GM12878 (cell line): ENCODE measurements at regions not wholly inside any gene's neighbourhood (a gene's known extent, or its start where the extent isn't known, plus 50 kb on each side); places are given as distances from the start of the nearest gene placed in this dataset.

Source experiments
- ATAC-seq: fragments of 200-7000 bp; cut with Tn5 transposase; 3 replicates; pipeline ENCODE4 v1.9.1; 2020; ENCODE audit warnings: mild to moderate bottlenecking, moderate library complexity
- BruUV-seq: library from RNA; stranded (reverse); fragments of 400-500 nt; replicated peaks from 2 replicates; lab custom pipeline; 2021; lab: Mats Ljungman, UMichigan
- CTCF ChIA-PET: fragments of 300-600 bp; sonication (Branson Sonifier 250); formaldehyde crosslinking; extraction: SDS; loops from one replicate; lab custom pipeline; 2021; ENCODE audit warnings: inconsistent platforms; lab: Yijun Ruan, JAX
- POLR2A ChIA-PET: fragments of 350-600 bp; formaldehyde crosslinking; extraction: SDS; loops from one replicate; lab custom pipeline; 2021; ENCODE audit warnings: inconsistent platforms; lab: Charles Lee
- RAD21 ChIA-PET: fragments of 300-600 bp; sonication (Branson Sonifier 250); formaldehyde crosslinking; loops from one replicate; lab custom pipeline; 2023; ENCODE audit warnings: antibody characterized with exemption; ENCODE audit not compliant: unreplicated experiment; lab: Charles Lee
- SMC1A ChIA-PET: fragments of 300-600 bp; sonication (Branson Sonifier 250); formaldehyde crosslinking; loops from one replicate; lab custom pipeline; 2023; ENCODE audit not compliant: unreplicated experiment, uncharacterized antibody; lab: Charles Lee
- DNase-seq: peaks from one replicate; pipeline ENCODE4 v3.0.0-alpha.2; 2011; ENCODE audit warnings: low read depth, low spot score
- FAIRE-seq: peaks from 3 replicates; lab custom pipeline; 2011; peaks lifted over from hg19 to GRCh38; lab: Jason Lieb, UNC
- H2AFZ ChIP-seq: 2 replicates; pipeline ENCODE4 v1.6.0; 2011; ENCODE audit warnings: low read depth, low read length, control low read depth; ENCODE audit not compliant: control insufficient read depth
- H3K27ac ChIP-seq: 2 replicates; pipeline ENCODE4 v1.5.1; 2011; ENCODE audit warnings: control low read depth; ENCODE audit not compliant: control insufficient read depth, insufficient read depth
- H3K27me3 ChIP-seq, 2 experiments: replicated peaks in 1 of 2; 2 replicates each; pipeline versions ENCODE4 v1.6.0 to v1.6.1; 2011; ENCODE audit warnings: low read length in 1 of 2; ENCODE audit not compliant: control insufficient read depth in 2 of 2, insufficient read depth in 2 of 2
- H3K36me3 ChIP-seq, 2 experiments: 2 replicates each; pipeline ENCODE4 v1.5.1; 2011; ENCODE audit warnings: low read length in 1 of 2; ENCODE audit not compliant: control insufficient read depth in 2 of 2, insufficient read depth in 2 of 2
- H3K4me1 ChIP-seq: 2 replicates; pipeline ENCODE4 v1.6.1; 2011; ENCODE audit warnings: mild to moderate bottlenecking, low read length, moderate library complexity, mixed read lengths; ENCODE audit not compliant: control insufficient read depth, insufficient read depth
- H3K4me2 ChIP-seq: 2 replicates; pipeline ENCODE4 v1.6.0; 2011; ENCODE audit warnings: control low read depth; ENCODE audit not compliant: control insufficient read depth, insufficient read depth
- H3K4me3 ChIP-seq: fragments of 200-600 bp; sonication (generic); 2 replicates; pipeline ENCODE4 v1.5.1; 2016
- H3K79me2 ChIP-seq: 2 replicates; pipeline ENCODE4 v1.6.0; 2011; ENCODE audit warnings: low read length; ENCODE audit not compliant: control insufficient read depth, insufficient read depth
- H3K9ac ChIP-seq: 2 replicates; pipeline ENCODE4 v1.8.0; 2011; ENCODE audit warnings: low read length, control low read depth, mixed read lengths; ENCODE audit not compliant: control insufficient read depth, insufficient read depth
- H3K9me3 ChIP-seq: replicated peaks from 3 replicates; pipeline ENCODE4 v1.5.1; 2011; ENCODE audit warnings: mild to moderate bottlenecking, low read length; ENCODE audit not compliant: control insufficient read depth, insufficient read depth
- H4K20me1 ChIP-seq: 2 replicates; pipeline ENCODE4 v1.6.0; 2011; ENCODE audit not compliant: control insufficient read depth, insufficient read depth
- ASH2L ChIP-seq: fragments of 300-600, 200-600 bp; sonication (generic); IDR thresholded peaks from 2 replicates; pipeline ENCODE4 v1.6.1; 2017; ENCODE audit warnings: low read depth, mild to moderate bottlenecking, borderline replicate concordance
- EP300 ChIP-seq, 2 experiments: fragments of 150-350 bp in 1 of 2; IDR thresholded peaks; 2 replicates each; pipeline ENCODE4 v1.6.1; 2011 to 2012; ENCODE audit warnings: low read depth in 2 of 2, low read length in 2 of 2, borderline replicate concordance in 1 of 2, improper control_type of control experiment in 1 of 2, inconsistent platforms in 1 of 2; ENCODE audit not compliant: control insufficient read depth in 1 of 2
- HCFC1 ChIP-seq: fragments of 150-350 bp; IDR thresholded peaks from 2 replicates; pipeline ENCODE4 v1.6.1; 2014; ENCODE audit warnings: low read length
- HDAC6 ChIP-seq: fragments of 200-600 bp; sonication (generic); IDR thresholded peaks from one replicate; pipeline ENCODE4 v1.8.0; 2017; ENCODE audit warnings: antibody characterized with exemption; ENCODE audit not compliant: unreplicated experiment
- KAT2A ChIP-seq: conservative IDR thresholded peaks from 2 replicates; pipeline ENCODE4 v1.6.1; 2011; ENCODE audit warnings: low read depth, low read length; ENCODE audit not compliant: control insufficient read depth
- KLF5 ChIP-seq: fragments of 450-650 bp; IDR thresholded peaks from 2 replicates; pipeline ENCODE4 v1.6.1; 2014; ENCODE audit warnings: mild to moderate bottlenecking; ENCODE audit not compliant: partially characterized antibody
- MTA2 ChIP-seq: fragments of 450-650 bp; IDR thresholded peaks from 2 replicates; pipeline ENCODE4 v1.6.1; 2016; ENCODE audit warnings: low read depth, mild to moderate bottlenecking, moderate library complexity
- NFYA ChIP-seq: IDR thresholded peaks from 2 replicates; pipeline ENCODE4 v1.6.1; 2011; ENCODE audit warnings: low read depth, mild to moderate bottlenecking, low read length, improper control_type of control experiment, borderline replicate concordance
- PAX8 ChIP-seq: fragments of 450-650 bp; IDR thresholded peaks from 2 replicates; pipeline ENCODE4 v1.6.1; 2017; ENCODE audit warnings: mild to moderate bottlenecking, moderate library complexity
- POLR2AphosphoS2 ChIP-seq: IDR thresholded peaks from 2 replicates; pipeline ENCODE4 v1.6.1; 2011; ENCODE audit warnings: low read depth, mild to moderate bottlenecking, low read length, improper control_type of control experiment, moderate library complexity
- RUNX3 ChIP-seq: IDR thresholded peaks from 2 replicates; pipeline ENCODE4 v1.6.1; 2012; ENCODE audit warnings: low read length, inconsistent platforms
- SP1 ChIP-seq: IDR thresholded peaks from one replicate; pipeline ENCODE4 v1.6.1; 2011; ENCODE audit warnings: low read depth, low read length
- SREBF1 ChIP-seq: IDR thresholded peaks from 2 replicates; pipeline ENCODE4 v1.6.1; 2012; ENCODE audit warnings: mild to moderate bottlenecking, low read length
- TBL1XR1 ChIP-seq: IDR thresholded peaks from 2 replicates; pipeline ENCODE4 v1.6.1; 2012; ENCODE audit warnings: low read depth, low read length, improper control_type of control experiment
- TCF12 ChIP-seq: IDR thresholded peaks from 2 replicates; pipeline ENCODE4 v1.6.1; 2011; ENCODE audit warnings: low read depth, mild to moderate bottlenecking, low read length
- ZBTB33 ChIP-seq: fragments of 450-650 bp; IDR thresholded peaks from 2 replicates; pipeline ENCODE4 v1.6.1; 2017; ENCODE audit warnings: mild to moderate bottlenecking
- ZBTB40 ChIP-seq: fragments of 450-650 bp; IDR thresholded peaks from 2 replicates; pipeline ENCODE4 v1.6.1; 2016; ENCODE audit warnings: mild to moderate bottlenecking, moderate library complexity, borderline replicate concordance
- ZNF24 ChIP-seq: fragments of 450-650 bp; IDR thresholded peaks from 2 replicates; pipeline ENCODE4 v1.6.1; 2017; ENCODE audit warnings: antibody characterized with exemption, mild to moderate bottlenecking
- ZSCAN29 ChIP-seq: fragments of 450-650 bp; IDR thresholded peaks from 2 replicates; pipeline ENCODE4 v1.6.1; 2017; ENCODE audit warnings: mild to moderate bottlenecking, moderate library complexity
- WGBS: methylation state at CpG from one replicate; pipeline ENCODE4 v1.1.6; 2016; ENCODE audit warnings: low lambda C conversion rate; ENCODE audit not compliant: insufficient replicate concordance, insufficient coverage; ENCODE audit errors: missing lambda C conversion rate; 5-methylcytosine and 5-hydroxymethylcytosine counted together
- in situ Hi-C: fragments of 300-500 bp; cut with MboI; formaldehyde crosslinking; loops from 9 replicates; pipeline ENCODE4 v1.14.3; 2018; ENCODE audit warnings: mixed read lengths
- intact Hi-C: fragments of 100-400 bp; cut with micrococcal nuclease; formaldehyde crosslinking; loops from one replicate; pipeline ENCODE4 v1.14.2; 2022; ENCODE audit not compliant: unreplicated experiment

- BruUV-seq, result no TSS peak
- ChIA-PET RAD21 (no interaction called here), SMC1A (no interaction called here), CTCF (no interaction called here), POLR2A (no interaction called here)
- H3K9me3 ChIP-seq, result no peaks in the 10 kb centered on the region
- no peak overlapping the region for H3K27ac ChIP-seq
- FAIRE-seq, result no peak
- H2AFZ ChIP-seq, result no peak overlapping the region
- no peak overlapping the region for H3K4me3 ChIP-seq
- H3K36me3 ChIP-seq, result no peaks in the 10 kb centered on the region
- WGBS, result 0% methylated on average over 2 of the region's 2 CpGs
- in situ Hi-C loops (no loop called here), intact Hi-C loops (no loop called here)
- no peaks in the 10 kb centered on the region for H3K79me2 ChIP-seq
- no peak for DNase-seq
- TF ChIP-seq ZSCAN29, result no peak
- TF ChIP-seq ZBTB33, result no peak
- no peak for TF ChIP-seq TCF12
- TF ChIP-seq MTA2, result no peak
- no peak for TF ChIP-seq POLR2AphosphoS2
- TF ChIP-seq KLF5, result no peak
- TF ChIP-seq HDAC6, result no peak
- no peak for TF ChIP-seq EP300 (IDR thresholded peaks at IDR 0.05; ENCODE audit: borderline replicate concordance in 1 of 2, control insufficient read depth in 1 of 2, low read depth in 2 of 2, low read length in 2 of 2)
- no peak for TF ChIP-seq KAT2A
- TF ChIP-seq RUNX3, result no peak
- no peak for TF ChIP-seq ZNF24
- no peak for TF ChIP-seq HCFC1
- no peak for TF ChIP-seq NFYA
- no peak for TF ChIP-seq ASH2L
- TF ChIP-seq ZBTB40, result no peak
- TF ChIP-seq SP1, result no peak
- TF ChIP-seq PAX8, result no peak
- TF ChIP-seq TBL1XR1, result no peak
- no peak for TF ChIP-seq SREBF1
- ATAC-seq, result no peak
- H3K27me3 ChIP-seq, result no peaks in the 10 kb centered on the region
- no peaks in the 10 kb centered on the region for H3K4me1 ChIP-seq
- H3K4me2 ChIP-seq, result no peak overlapping the region
- no peak overlapping the region for H3K9ac ChIP-seq
- no peaks in the 10 kb centered on the region for H4K20me1 ChIP-seq
These were observed 442.7 kb downstream of the PID1 start for GRCh38 chr2:228828397-228828796.
